ENCODE measurements at regions not wholly inside any gene's neighbourhood (a gene's known extent, or its start where the extent isn't known, plus 50 kb on each side); places are given as distances from the start of the nearest gene placed in this dataset.

DNA sequence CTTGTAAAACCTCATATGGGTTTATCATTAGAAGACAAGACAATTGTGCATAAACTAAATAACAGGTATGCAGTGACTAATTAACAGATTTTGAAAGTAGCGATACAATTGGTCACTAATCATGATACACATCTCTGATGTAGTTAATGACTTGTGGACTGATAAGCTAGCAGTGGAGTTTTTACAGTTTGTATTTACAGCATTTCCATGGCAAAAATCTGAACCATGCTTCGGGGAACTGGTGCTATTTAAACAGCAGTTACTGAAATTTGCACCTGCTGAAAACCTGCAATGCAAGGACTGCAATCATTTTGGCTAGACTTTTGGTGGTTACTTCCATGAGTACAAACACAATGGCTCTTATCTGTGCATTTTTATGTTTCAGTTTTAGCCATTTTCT lies 471.2 kb downstream of the RERGL start:
- Histone ChIP-seq H3K9me3 (ENCODE audit: control insufficient read depth, low read length) (no peaks in the 10 kb centered on the region), H3K4me1 (ENCODE audit: control insufficient read depth in 1 of 2, insufficient read depth in 2 of 2, low read length in 2 of 2) (no peaks in the 10 kb centered on the region), H3K27ac (ENCODE audit: low read depth in 1 of 2, low read length in 2 of 2) (no peak overlapping the region), H3K4me3 (ENCODE audit: low read length in 2 of 2) (no peak overlapping the region), H3K36me3 (ENCODE audit: control insufficient read depth in 1 of 2, insufficient read depth in 2 of 2, low read length in 1 of 2) (no peaks in the 10 kb centered on the region), H3K27me3 (ENCODE audit: control insufficient read depth in 1 of 2, insufficient read depth in 2 of 2, low read length in 1 of 2) (no peaks in the 10 kb centered on the region)
- no peak for ATAC-seq (ENCODE audit: low FRiP score)
- DNase-seq = no peak
- intact Hi-C loops (cut with DNase I) = no loop called here
- 72 to 74% methylated on average over 2 of the region's 2 CpGs for WGBS, 2 donors

DNA sequence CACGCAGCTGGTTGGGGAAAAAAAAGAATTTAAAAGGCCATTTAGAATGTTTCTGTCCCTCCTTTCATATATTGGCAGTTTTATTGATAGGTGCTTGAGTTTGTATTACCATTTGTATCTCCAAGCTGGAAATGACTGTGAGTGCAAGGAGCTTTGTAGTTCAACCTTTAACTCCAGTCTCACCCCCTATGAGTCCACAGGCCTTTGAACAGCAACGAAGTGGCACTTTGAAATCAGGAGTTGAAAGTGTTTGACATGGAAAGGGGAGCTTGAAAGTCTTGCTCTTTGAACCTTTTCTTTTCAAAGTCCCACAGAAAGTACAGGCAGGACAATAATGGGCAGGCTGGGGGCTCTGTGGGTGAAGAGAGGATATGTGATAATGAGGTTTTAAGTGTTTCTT lies 480.3 kb downstream of the RERGL start:
- intact Hi-C loops (cut with DNase I) = no loop called here
- no peak overlapping the region for H3K27ac ChIP-seq (ENCODE audit: low read depth in 1 of 2, low read length in 2 of 2)
- no peak overlapping the region for H3K4me3 ChIP-seq (ENCODE audit: low read length in 2 of 2)
- H3K9me3 ChIP-seq (ENCODE audit: control insufficient read depth, low read length) = no peaks in the 10 kb centered on the region
- ATAC-seq (ENCODE audit: low FRiP score) (no peak), DNase-seq (no peak)
- H3K36me3 ChIP-seq (ENCODE audit: control insufficient read depth in 1 of 2, insufficient read depth in 2 of 2, low read length in 1 of 2) = no peaks in the 10 kb centered on the region
- H3K4me1 ChIP-seq (ENCODE audit: control insufficient read depth in 1 of 2, insufficient read depth in 2 of 2, low read length in 2 of 2) = no peaks in the 10 kb centered on the region
- H3K27me3 ChIP-seq (ENCODE audit: control insufficient read depth in 1 of 2, insufficient read depth in 2 of 2, low read length in 1 of 2) = peaks cover 0 to 1% of the 10 kb centered on the region in 2 donors
- WGBS, 2 donors = 31 to 36% methylated on average over 2 of the region's 2 CpGs

DNA sequence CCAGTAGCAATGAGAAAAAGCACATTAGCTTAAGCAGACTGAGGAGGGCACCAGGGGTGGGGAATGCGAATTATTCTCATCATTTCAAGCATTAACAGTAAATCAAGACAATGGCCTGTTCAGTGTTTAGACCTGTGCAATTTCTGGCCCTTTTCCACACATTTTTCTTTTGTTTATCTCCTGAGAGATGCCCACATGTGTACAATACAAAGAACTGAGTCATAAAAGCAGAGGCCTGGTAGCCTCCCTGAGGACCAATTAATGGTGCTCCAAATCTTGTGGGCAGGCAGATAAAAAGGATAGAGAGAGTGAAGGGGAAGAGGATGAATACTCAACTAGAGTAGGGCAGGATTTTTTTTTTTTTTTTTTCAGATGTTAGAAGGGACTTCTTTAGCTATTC lies 480.8 kb downstream of the RERGL start:
- intact Hi-C loops (cut with DNase I) = no loop called here
- H3K27ac ChIP-seq (ENCODE audit: low read depth in 1 of 2, low read length in 2 of 2) = no peak overlapping the region
- H3K4me3 ChIP-seq (ENCODE audit: low read length in 2 of 2) = no peak overlapping the region
- DNase-seq = no peak
- peaks cover 0 to 1% of the 10 kb centered on the region in 2 donors for H3K27me3 ChIP-seq (ENCODE audit: control insufficient read depth in 1 of 2, insufficient read depth in 2 of 2, low read length in 1 of 2)
- 61 to 80% methylated on average over 1 of the region's 1 CpG for WGBS, 2 donors
- H3K9me3 ChIP-seq (ENCODE audit: control insufficient read depth, low read length) = no peaks in the 10 kb centered on the region
- no peak for ATAC-seq (ENCODE audit: low FRiP score)
- H3K36me3 ChIP-seq (ENCODE audit: control insufficient read depth in 1 of 2, insufficient read depth in 2 of 2, low read length in 1 of 2) = no peaks in the 10 kb centered on the region
- no peaks in the 10 kb centered on the region for H3K4me1 ChIP-seq (ENCODE audit: control insufficient read depth in 1 of 2, insufficient read depth in 2 of 2, low read length in 2 of 2)

DNA sequence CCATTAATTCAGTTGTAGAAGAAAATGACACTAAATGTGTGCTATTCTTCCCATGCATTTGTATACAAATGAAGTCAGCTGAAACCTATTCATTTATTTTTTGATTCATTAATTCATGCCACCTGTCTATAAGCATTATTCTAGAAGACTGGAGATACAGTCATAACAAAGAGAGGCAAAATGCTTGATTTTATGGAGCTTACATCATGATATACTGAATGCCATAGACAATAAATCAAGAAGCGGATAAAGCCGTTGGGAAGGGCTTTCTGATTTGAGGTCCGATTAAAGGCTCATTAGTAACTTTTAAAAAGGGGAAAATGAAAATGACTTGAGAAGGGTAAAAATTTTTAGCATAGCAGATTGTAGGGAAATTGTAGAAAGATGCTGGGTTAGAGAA lies 494.9 kb downstream of the RERGL start:
- Histone ChIP-seq H3K4me1 (ENCODE audit: control insufficient read depth in 1 of 2, insufficient read depth in 2 of 2, low read length in 2 of 2) (no peaks in the 10 kb centered on the region), H3K27me3 (ENCODE audit: control insufficient read depth in 1 of 2, insufficient read depth in 2 of 2, low read length in 1 of 2) (no peaks in the 10 kb centered on the region), H3K9me3 (ENCODE audit: control insufficient read depth, low read length) (no peaks in the 10 kb centered on the region), H3K36me3 (ENCODE audit: control insufficient read depth in 1 of 2, insufficient read depth in 2 of 2, low read length in 1 of 2) (no peaks in the 10 kb centered on the region), H3K27ac (ENCODE audit: low read depth in 1 of 2, low read length in 2 of 2) (no peak overlapping the region), H3K4me3 (ENCODE audit: low read length in 2 of 2) (no peak overlapping the region)
- no peak for ATAC-seq (ENCODE audit: low FRiP score)
- WGBS, 2 donors = 89 to 90% methylated on average over 3 of the region's 3 CpGs
- no peak for DNase-seq
- intact Hi-C loops (cut with DNase I) = no loop called here

DNA sequence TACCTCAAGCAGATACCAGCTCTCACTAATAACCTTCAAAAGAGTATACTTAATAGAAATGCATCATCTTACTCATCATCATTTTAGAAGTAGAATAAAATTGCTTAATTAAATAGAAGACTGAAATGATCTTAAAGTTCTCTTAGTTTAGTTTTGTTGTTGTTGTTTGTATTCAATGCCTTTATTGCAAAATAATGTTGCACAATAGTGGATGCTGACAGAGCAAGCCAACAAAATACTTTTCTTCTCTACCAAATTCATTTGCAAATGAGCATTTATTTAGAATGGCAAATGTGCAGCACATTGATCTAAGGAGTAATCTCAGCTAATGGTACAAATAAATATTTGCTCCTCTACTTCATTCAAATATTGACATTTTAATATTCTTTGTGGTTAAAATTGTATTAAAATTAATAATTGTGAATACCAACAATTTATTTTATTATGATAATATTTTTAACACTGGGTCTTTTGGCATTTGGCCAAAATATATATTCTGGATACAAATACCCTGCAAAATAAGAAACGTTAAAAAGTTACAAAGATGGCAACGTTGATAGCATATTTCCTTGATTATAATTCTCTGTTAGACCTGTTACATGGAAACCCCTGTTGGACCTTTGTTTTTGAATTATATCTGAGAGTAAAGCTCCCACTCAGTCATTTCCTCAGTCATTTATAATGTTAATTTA lies 496.1 kb downstream of the RERGL start:
- ATAC-seq (ENCODE audit: low FRiP score) = no peak
- Histone ChIP-seq H3K27me3 (ENCODE audit: control insufficient read depth in 1 of 2, insufficient read depth in 2 of 2, low read length in 1 of 2) (peaks cover 0 to 1% of the 10 kb centered on the region in 2 donors), H3K9me3 (ENCODE audit: control insufficient read depth, low read length) (no peaks in the 10 kb centered on the region), H3K27ac (ENCODE audit: low read depth in 1 of 2, low read length in 2 of 2) (no peak overlapping the region), H3K4me1 (ENCODE audit: control insufficient read depth in 1 of 2, insufficient read depth in 2 of 2, low read length in 2 of 2) (no peaks in the 10 kb centered on the region), H3K36me3 (ENCODE audit: control insufficient read depth in 1 of 2, insufficient read depth in 2 of 2, low read length in 1 of 2) (no peaks in the 10 kb centered on the region), H3K4me3 (ENCODE audit: low read length in 2 of 2) (no peak overlapping the region)
- intact Hi-C loops (cut with DNase I) = no loop called here
- WGBS, 2 donors = 33 to 42% methylated on average over 2 of the region's 2 CpGs
- DNase-seq = no peak

DNA sequence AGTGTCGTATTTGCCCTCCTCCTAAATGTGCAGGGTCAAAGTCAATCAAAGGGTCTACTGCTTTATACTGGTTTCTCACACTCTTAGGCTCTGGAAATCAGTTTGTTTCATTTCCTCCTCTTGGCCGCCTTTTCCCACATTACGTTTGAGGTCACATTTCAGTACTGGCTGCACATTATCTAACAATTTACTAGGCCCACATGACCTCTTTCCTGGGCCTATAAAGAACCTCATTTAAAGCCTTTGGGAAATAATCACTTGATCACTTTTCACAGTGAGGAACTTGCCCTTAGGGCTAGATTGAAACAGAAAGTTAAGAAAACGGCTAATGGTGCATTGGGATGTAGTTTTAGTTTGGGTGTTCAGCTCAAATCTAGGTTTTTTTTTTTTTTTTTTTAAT lies 497.5 kb downstream of the RERGL start:
- WGBS, 2 donors = 69 to 77% methylated on average over 4 of the region's 4 CpGs
- H3K36me3 ChIP-seq (ENCODE audit: control insufficient read depth in 1 of 2, insufficient read depth in 2 of 2, low read length in 1 of 2) = no peaks in the 10 kb centered on the region
- DNase-seq (no peak), ATAC-seq (ENCODE audit: low FRiP score) (no peak)
- H3K27me3 ChIP-seq (ENCODE audit: control insufficient read depth in 1 of 2, insufficient read depth in 2 of 2, low read length in 1 of 2) = peaks cover 0 to 1% of the 10 kb centered on the region in 2 donors
- H3K4me3 ChIP-seq (ENCODE audit: low read length in 2 of 2) = no peak overlapping the region
- H3K4me1 ChIP-seq (ENCODE audit: control insufficient read depth in 1 of 2, insufficient read depth in 2 of 2, low read length in 2 of 2) = no peaks in the 10 kb centered on the region
- no peaks in the 10 kb centered on the region for H3K9me3 ChIP-seq (ENCODE audit: control insufficient read depth, low read length)
- H3K27ac ChIP-seq (ENCODE audit: low read depth in 1 of 2, low read length in 2 of 2) = no peak overlapping the region
- intact Hi-C loops (cut with DNase I) = no loop called here

DNA sequence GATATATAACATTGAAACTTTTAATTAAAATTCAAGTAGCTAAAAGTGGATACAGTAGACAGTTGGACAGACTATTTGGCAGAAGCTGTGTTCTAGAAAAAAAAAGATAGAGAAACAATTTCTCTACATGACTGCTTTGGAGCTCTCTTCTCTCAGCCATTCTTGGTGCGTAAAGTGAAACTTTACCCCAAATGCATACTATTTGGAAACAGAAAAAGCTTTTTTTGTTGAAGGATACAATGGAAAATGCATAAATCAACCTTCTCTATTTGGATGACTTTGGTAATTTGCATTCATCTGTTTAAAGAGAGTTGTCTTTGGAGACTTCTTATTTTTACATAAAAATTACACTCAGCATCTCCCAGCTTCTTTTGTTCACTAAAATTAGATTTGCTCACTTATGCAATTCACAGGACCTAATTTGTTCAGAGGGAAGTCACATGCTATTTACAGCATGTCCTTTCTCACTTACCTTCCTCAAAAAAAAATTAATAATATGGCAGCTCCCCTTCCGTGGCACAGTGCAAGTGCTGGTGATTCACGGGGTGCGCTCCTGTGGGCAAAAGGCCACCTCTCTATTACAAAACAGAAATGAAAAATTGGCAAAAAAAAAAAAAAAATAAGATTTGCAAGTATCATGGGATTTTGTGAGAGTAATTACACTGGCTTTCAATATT lies 498.9 kb downstream of the RERGL start:
- 89 to 94% methylated on average over 4 of the region's 4 CpGs for WGBS, 2 donors
- Histone ChIP-seq H3K36me3 (ENCODE audit: control insufficient read depth in 1 of 2, insufficient read depth in 2 of 2, low read length in 1 of 2) (no peaks in the 10 kb centered on the region), H3K27me3 (ENCODE audit: control insufficient read depth in 1 of 2, insufficient read depth in 2 of 2, low read length in 1 of 2) (peaks cover 0 to 1% of the 10 kb centered on the region in 2 donors), H3K9me3 (ENCODE audit: control insufficient read depth, low read length) (no peaks in the 10 kb centered on the region), H3K4me1 (ENCODE audit: control insufficient read depth in 1 of 2, insufficient read depth in 2 of 2, low read length in 2 of 2) (no peaks in the 10 kb centered on the region), H3K27ac (ENCODE audit: low read depth in 1 of 2, low read length in 2 of 2) (no peak overlapping the region), H3K4me3 (ENCODE audit: low read length in 2 of 2) (no peak overlapping the region)
- ATAC-seq (ENCODE audit: low FRiP score) (no peak), DNase-seq (no peak)
- intact Hi-C loops (cut with DNase I) = no loop called here

DNA sequence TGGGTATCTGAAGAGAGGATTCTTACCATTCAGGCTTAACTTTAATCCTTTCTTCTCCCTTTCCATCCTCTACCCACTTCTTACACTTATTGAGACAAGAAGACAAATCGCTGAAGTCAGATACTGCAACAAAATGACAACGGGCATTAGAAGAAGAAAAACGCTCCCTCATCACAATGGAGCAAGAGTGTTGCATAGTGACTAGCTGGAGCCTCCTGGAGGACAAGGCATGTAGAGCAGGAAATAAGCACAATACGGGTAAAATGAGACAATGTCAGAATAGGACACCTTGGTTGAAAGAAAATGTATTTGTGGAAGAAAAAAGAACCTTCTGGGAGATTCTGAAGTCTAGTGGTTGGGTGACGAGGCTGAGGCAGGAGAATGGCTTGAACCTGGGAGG lies 501.0 kb downstream of the RERGL start:
- Histone ChIP-seq H3K36me3 (ENCODE audit: control insufficient read depth in 1 of 2, insufficient read depth in 2 of 2, low read length in 1 of 2) (no peaks in the 10 kb centered on the region), H3K4me1 (ENCODE audit: control insufficient read depth in 1 of 2, insufficient read depth in 2 of 2, low read length in 2 of 2) (no peaks in the 10 kb centered on the region), H3K9me3 (ENCODE audit: control insufficient read depth, low read length) (no peaks in the 10 kb centered on the region), H3K27ac (ENCODE audit: low read depth in 1 of 2, low read length in 2 of 2) (no peak overlapping the region), H3K27me3 (ENCODE audit: control insufficient read depth in 1 of 2, insufficient read depth in 2 of 2, low read length in 1 of 2) (peaks cover 0 to 1% of the 10 kb centered on the region in 2 donors), H3K4me3 (ENCODE audit: low read length in 2 of 2) (no peak overlapping the region)
- intact Hi-C loops (cut with DNase I) = no loop called here
- ATAC-seq (ENCODE audit: low FRiP score) (no peak), DNase-seq (no peak)
- 59 to 64% methylated on average over 5 of the region's 5 CpGs for WGBS, 2 donors
